GM13976 (cell line): ENCODE measurements at regions not wholly inside any gene's neighbourhood (a gene's known extent, or its start where the extent isn't known, plus 50 kb on each side); places are given as distances from the start of the nearest gene placed in this dataset.

ENCODE experiments used
- DNase-seq: peaks from one replicate; pipeline ENCODE4 v3.0.0; 2012; ENCODE audit warnings: low spot score
- CTCF ChIP-seq: IDR thresholded peaks from 2 replicates; pipeline ENCODE4 v1.5.1; 2012; ENCODE audit warnings: borderline replicate concordance, mild to moderate bottlenecking; ENCODE audit not compliant: insufficient read depth; ENCODE audit errors: extremely low read depth, missing control alignments, control extremely low read depth
- in situ Hi-C: fragments of 300-500 bp; cut with MboI; formaldehyde crosslinking; loops from one replicate; pipeline ENCODE4 v1.12.0; 2022; ENCODE audit warnings: low sequenced_read_pairs, mixed read lengths, inconsistent platforms; ENCODE audit not compliant: unreplicated experiment

DNA sequence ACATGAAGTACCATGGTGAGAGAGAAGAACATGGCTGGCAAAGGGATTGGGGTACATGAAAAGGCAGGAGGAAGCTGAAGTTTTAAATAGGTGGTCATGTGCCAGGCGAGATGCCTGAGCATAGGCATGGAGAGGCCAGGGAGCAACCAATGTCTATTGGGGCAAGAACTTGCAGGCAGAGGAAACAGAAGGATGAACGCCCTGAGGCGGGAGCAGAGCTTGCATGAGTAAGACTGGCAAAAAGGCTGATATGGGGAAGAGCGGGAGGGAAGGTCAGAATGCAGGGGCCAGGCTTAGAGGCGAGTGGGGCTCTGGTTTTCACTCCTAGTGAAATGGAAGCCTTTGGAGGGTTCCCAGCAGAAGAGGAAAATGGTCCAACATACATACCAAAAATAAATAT lies 52.5 kb upstream of the VSTM5 start:
- in situ Hi-C loops: loop anchor here (25.0 kb wide), 1 partner anchor 609 kb away; the partner anchor contains the start of gene C11orf97
- no peak for TF ChIP-seq CTCF
- no peak for DNase-seq

- in situ Hi-C loops: loop anchor here (25.0 kb wide), 1 partner anchor 608 kb away; the partner anchor contains the start of gene C11orf97
- no peak for DNase-seq
- TF ChIP-seq CTCF: no peak
These were observed 53.6 kb upstream of the VSTM5 start for GRCh38 chr11:93903989-93904388.

- in situ Hi-C loops: loop anchor here (25.0 kb wide), 1 partner anchor 608 kb away; the partner anchor contains the start of gene C11orf97
- no peak for TF ChIP-seq CTCF
- no peak for DNase-seq
These were observed 54.3 kb upstream of the VSTM5 start for GRCh38 chr11:93904716-93905115.

- no peak for TF ChIP-seq CTCF
- no peak for DNase-seq
- in situ Hi-C loops: loop anchor here (25.0 kb wide), 1 partner anchor 607 kb away; the partner anchor contains the start of gene C11orf97
These were observed 55.0 kb upstream of the VSTM5 start for GRCh38 chr11:93905384-93905783.

DNA sequence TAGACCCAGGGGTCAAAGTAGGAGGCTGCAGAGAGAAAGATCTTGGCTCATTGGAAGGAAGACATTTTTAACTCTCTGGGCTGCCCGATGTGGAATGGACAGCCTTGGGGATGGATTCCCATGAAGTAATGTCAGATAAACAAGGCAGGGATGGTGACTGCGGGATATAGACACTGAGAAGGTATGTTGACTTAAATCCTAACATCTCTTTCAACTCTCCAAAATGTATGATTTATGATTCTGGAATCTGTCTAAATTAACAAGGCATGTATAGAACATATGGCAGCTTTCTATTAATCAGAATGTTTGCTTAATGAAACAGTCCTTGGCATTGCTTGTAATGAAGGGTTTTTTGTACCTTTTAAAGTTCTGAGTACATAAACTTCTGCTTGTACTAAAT lies 56.1 kb upstream of the VSTM5 start:
- in situ Hi-C loops: loop anchor here (25.0 kb wide), 1 partner anchor 606 kb away; the partner anchor contains the start of gene C11orf97
- no peak for TF ChIP-seq CTCF
- no peak for DNase-seq

DNA sequence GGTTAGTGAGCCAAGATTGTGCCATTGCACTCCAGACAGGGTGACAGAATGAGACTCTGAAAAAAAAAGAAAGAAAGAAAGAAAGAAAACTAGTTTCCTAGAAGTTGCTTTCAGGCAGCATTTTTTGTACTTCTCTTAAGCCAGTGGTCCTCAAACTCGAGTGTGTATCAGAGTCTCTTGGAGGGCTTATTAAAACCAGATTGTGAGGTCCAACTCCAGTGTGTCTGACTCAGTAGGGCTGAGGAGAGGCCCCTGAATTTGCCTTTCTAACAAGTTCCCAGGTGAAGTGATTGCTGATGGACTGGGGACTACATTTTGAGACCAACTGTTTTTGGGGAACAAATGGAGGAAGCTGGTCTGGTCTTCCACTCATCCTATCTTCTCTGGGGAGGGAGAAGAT lies 57.5 kb upstream of the VSTM5 start:
- DNase-seq: no peak
- in situ Hi-C loops: loop anchor here (25.0 kb wide), 1 partner anchor 604 kb away; the partner anchor contains the start of gene C11orf97
- no peak for TF ChIP-seq CTCF
